K562 (cell line): ENCODE measurements at regions not wholly inside any gene's neighbourhood (a gene's known extent, or its start where the extent isn't known, plus 50 kb on each side); places are given as distances from the start of the nearest gene placed in this dataset.

ENCODE experiments used
- ATAC-seq: fragments of 200-7000 bp; cut with Tn5 transposase; 3 replicates; pipeline ENCODE4 v1.9.1; 2020; ENCODE audit warnings: moderate library complexity
- BruUV-seq: library from RNA; stranded (reverse); fragments of 400-500 nt; replicated peaks from 2 replicates; lab custom pipeline; 2021; lab: Mats Ljungman, UMichigan
- CTCF ChIA-PET: fragments of 300-600 bp; formaldehyde crosslinking; extraction: SDS; loops from one replicate; lab custom pipeline; 2021; ENCODE audit warnings: low intra/inter-chr PET ratio; lab: Yijun Ruan, JAX
- POLR2A ChIA-PET: fragments of 300-600, 350-650 bp; sonication (Branson Sonifier 250); formaldehyde crosslinking; extraction: SDS; loops from one replicate; lab custom pipeline; 2021; ENCODE audit warnings: antibody characterized with exemption, inconsistent platforms; lab: Yijun Ruan, JAX
- DNase-seq, 4 experiments: peaks; one replicate each; pipeline versions ENCODE4 v3.0.0 to v3.0.0-alpha.2; 2011 to 2018; ENCODE audit warnings: low spot score in 3 of 4, mixed read lengths in 3 of 4; ENCODE audit errors: extremely low read depth in 1 of 4
- FAIRE-seq: peaks from 2 replicates; lab custom pipeline; 2011; peaks lifted over from hg19 to GRCh38; lab: Jason Lieb, UNC
- H2AFZ ChIP-seq: 2 replicates; pipeline ENCODE4 v1.6.0; 2011; ENCODE audit warnings: low read depth, low read length, control low read depth, inconsistent platforms
- H3K27ac ChIP-seq: fragments of 200-600 bp; 3 replicates; pipeline ENCODE4 v1.8.0; 2011; ENCODE audit warnings: low read depth, mild to moderate bottlenecking, control low read depth, inconsistent platforms, low read length, moderate library complexity, mixed read lengths; ENCODE audit errors: extremely low read depth
- H3K27me3 ChIP-seq, 2 experiments: fragments of 300-600 bp in 1 of 2; 2 replicates in 1 of 2; 3 replicates in 1 of 2; pipeline versions ENCODE4 v1.6.0 to v1.8.0; 2011; ENCODE audit warnings: inconsistent platforms in 2 of 2, low read length in 2 of 2, mild to moderate bottlenecking in 1 of 2, mixed read lengths in 1 of 2, moderate library complexity in 1 of 2; ENCODE audit not compliant: control insufficient read depth in 2 of 2, insufficient read depth in 2 of 2
- H3K36me3 ChIP-seq: fragments of 300-600 bp; 3 replicates; pipeline ENCODE4 v1.8.0; 2011; ENCODE audit warnings: mild to moderate bottlenecking, low read length, inconsistent platforms; ENCODE audit not compliant: control insufficient read depth, insufficient read depth
- H3K4me1 ChIP-seq, 2 experiments: fragments of 200-600 bp in 1 of 2; replicated peaks in 1 of 2; 2 replicates in 1 of 2; 3 replicates in 1 of 2; pipeline versions ENCODE4 v1.5.1 to v1.8.0; 2011; ENCODE audit warnings: inconsistent platforms in 2 of 2, low read length in 2 of 2, mild to moderate bottlenecking in 1 of 2, mixed read lengths in 1 of 2, moderate library complexity in 1 of 2; ENCODE audit not compliant: control insufficient read depth in 2 of 2, insufficient read depth in 2 of 2
- H3K4me2 ChIP-seq: 2 replicates; pipeline ENCODE4 v1.6.1; 2011; ENCODE audit warnings: low read length, control low read depth, inconsistent platforms, mixed read lengths; ENCODE audit not compliant: insufficient read depth
- H3K4me3 ChIP-seq: fragments of 200-600 bp; sonication (generic), shearing (Covaris generic); 2 replicates; pipeline ENCODE4 v1.5.1; 2016; ENCODE audit warnings: control low read depth, inconsistent platforms
- H3K79me2 ChIP-seq: fragments of 200-600 bp; 3 replicates; pipeline ENCODE4 v1.8.0; 2011; ENCODE audit warnings: low read length, inconsistent platforms; ENCODE audit not compliant: control insufficient read depth, insufficient read depth
- H3K9ac ChIP-seq, 2 experiments: 2 replicates each; pipeline versions ENCODE4 v1.6.0 to v1.6.1; 2011; ENCODE audit warnings: low read depth in 2 of 2, low read length in 2 of 2, control low read depth in 1 of 2, inconsistent platforms in 1 of 2, mild to moderate bottlenecking in 1 of 2, mixed read lengths in 1 of 2; ENCODE audit not compliant: insufficient read depth in 1 of 2
- H3K9me1 ChIP-seq: one replicate; pipeline ENCODE4 v1.6.0; 2011; ENCODE audit warnings: inconsistent platforms, mild to moderate bottlenecking, low read length, moderate library complexity; ENCODE audit not compliant: control insufficient read depth, insufficient read depth
- H3K9me3 ChIP-seq: replicated peaks from 2 replicates; pipeline ENCODE4 v1.5.1; 2011; ENCODE audit warnings: low read depth, low read length, inconsistent platforms; ENCODE audit not compliant: control insufficient read depth, insufficient read depth
- H4K20me1 ChIP-seq: replicated peaks from 2 replicates; pipeline ENCODE4 v1.6.1; 2011; ENCODE audit warnings: low read length, inconsistent platforms, mixed read lengths; ENCODE audit not compliant: control insufficient read depth, insufficient read depth
- AFF1 ChIP-seq, 2 experiments: fragments of 450-650 bp; IDR thresholded peaks; 2 replicates each; pipeline ENCODE4 v1.6.1; 2018; ENCODE audit warnings: mild to moderate bottlenecking in 2 of 2, low read depth in 1 of 2; ENCODE audit not compliant: partially characterized antibody in 2 of 2
- CBX2 ChIP-seq: fragments of 200-600 bp; sonication (generic); IDR thresholded peaks from one replicate; pipeline ENCODE4 v1.6.1; 2012; ENCODE audit warnings: mild to moderate bottlenecking, low read length, inconsistent platforms; ENCODE audit not compliant: insufficient read depth, poor library complexity, severe bottlenecking
- CUX1 ChIP-seq: fragments of 200-800 bp; sonication (Bioruptor generic); IDR thresholded peaks from 2 replicates; pipeline ENCODE4 v1.6.1; 2016; ENCODE audit warnings: missing genetic modification characterization, missing compliant biosample characterization
- DPF2 ChIP-seq: fragments of 450-650 bp; IDR thresholded peaks from 2 replicates; pipeline ENCODE4 v1.6.1; 2016
- EHMT2 ChIP-seq: fragments of 450-650 bp; IDR thresholded peaks from 2 replicates; pipeline ENCODE4 v1.6.1; 2018; ENCODE audit warnings: antibody characterized with exemption
- GATAD2A ChIP-seq: fragments of 450-650 bp; IDR thresholded peaks from 2 replicates; pipeline ENCODE4 v1.6.1; 2017
- MBD1 ChIP-seq: fragments of 250-450 bp; sonication (Bioruptor Pico); IDR thresholded peaks from 2 replicates; pipeline ENCODE4 v1.8.0; 2022; ENCODE audit warnings: inconsistent platforms
- NFYB ChIP-seq: IDR thresholded peaks from 2 replicates; pipeline ENCODE4 v1.6.1; 2011; ENCODE audit warnings: mild to moderate bottlenecking, moderate library complexity; ENCODE audit not compliant: insufficient read length; ENCODE audit errors: extremely low read depth
- RAD51 ChIP-seq: fragments of 450-650 bp; IDR thresholded peaks from 2 replicates; pipeline ENCODE4 v1.7.1; 2016; ENCODE audit warnings: low read depth, mild to moderate bottlenecking, borderline replicate concordance
- ZBED1 ChIP-seq: IDR thresholded peaks from 2 replicates; pipeline ENCODE4 v1.6.1; 2014
- ZNF12 ChIP-seq: sonication (generic); formaldehyde crosslinking; IDR thresholded peaks from 2 replicates; pipeline ENCODE4 v1.4.0; 2020; ENCODE audit warnings: mild to moderate bottlenecking, missing genetic modification reagents
- ZNF24 ChIP-seq: fragments of 450-650 bp; IDR thresholded peaks from 2 replicates; pipeline ENCODE4 v1.6.1; 2016
- ZNF384 ChIP-seq: IDR thresholded peaks from 2 replicates; pipeline ENCODE4 v1.6.1; 2012; ENCODE audit warnings: low read depth, low read length, improper control_type of control experiment
- ZNF77 ChIP-seq: fragments of 250-450 bp; sonication (Bioruptor Pico); IDR thresholded peaks from 2 replicates; pipeline ENCODE4 v1.5.0; 2020
- WGBS: fragments of 100-300 bp; shearing (Covaris generic); methylation state at CpG from one replicate; pipeline ENCODE4 v1.1.6; 2016; ENCODE audit warnings: low coverage, mixed read lengths; ENCODE audit not compliant: insufficient coverage; ENCODE audit errors: missing lambda C conversion rate; 5-methylcytosine and 5-hydroxymethylcytosine counted together
- in situ Hi-C: fragments of 300-500 bp; cut with MboI; formaldehyde crosslinking; loops from 4 replicates; pipeline ENCODE4 v1.15.0; 2018; ENCODE audit warnings: inconsistent platforms, mixed read lengths
- intact Hi-C: fragments of 100-400 bp; cut with micrococcal nuclease; formaldehyde crosslinking; loops from 2 replicates; pipeline ENCODE4 v1.14.2; 2022

GRCh38 chr1:81525085-81525484 is 275.6 kb upstream of the ADGRL2 start:
- Histone ChIP-seq H3K79me2 (no peaks in the 10 kb centered on the region), H3K9ac (no peak overlapping the region), H3K27me3 (no peaks in the 10 kb centered on the region), H3K9me1 (no peaks in the 10 kb centered on the region), H3K36me3 (no peaks in the 10 kb centered on the region), H2AFZ (no peak overlapping the region), H3K4me3 (no peak overlapping the region), H3K9me3 (no peaks in the 10 kb centered on the region), H3K27ac (no peak overlapping the region), H4K20me1 (no peaks in the 10 kb centered on the region), H3K4me2 (no peak overlapping the region), H3K4me1 (no peaks in the 10 kb centered on the region)
- in situ Hi-C loops (no loop called here), intact Hi-C loops (no loop called here)
- no peak for DNase-seq
- WGBS, result 0% methylated on average over 5 of the region's 9 CpGs
- POLR2A ChIA-PET, result interaction anchor here (0.6 kb wide), 1 partner anchor 14 kb away, joined by 3 read pairs; no protein-coding TSS in a partner anchor
- ATAC-seq, result no peak
- no TSS peak for BruUV-seq
- CTCF ChIA-PET, result no interaction called here
- FAIRE-seq, result no peak
- TF ChIP-seq GATAD2A, result no peak
- no peak for TF ChIP-seq MBD1 (CRISPR knock-in tag)
- no peak for TF ChIP-seq RAD51
- no peak for TF ChIP-seq ZNF24
- no peak for TF ChIP-seq DPF2
- no peak for TF ChIP-seq AFF1 (IDR thresholded peaks at IDR 0.05; ENCODE audit: low read depth in 1 of 2, partially characterized antibody in 2 of 2)
- no peak for TF ChIP-seq ZBED1
- no peak for TF ChIP-seq ZNF12 (CRISPR knock-in tag)
- TF ChIP-seq NFYB, result no peak
- TF ChIP-seq ZNF384, result no peak
- no peak for TF ChIP-seq ZNF77 (CRISPR knock-in tag)
- TF ChIP-seq CBX2, result no peak
- no peak for TF ChIP-seq EHMT2
- TF ChIP-seq CUX1 (CRISPR knock-in tag), result no peak
